GM21367 (cell line): ENCODE measurements at regions not wholly inside any gene's neighbourhood (a gene's known extent, or its start where the extent isn't known, plus 50 kb on each side); places are given as distances from the start of the nearest gene placed in this dataset.
"Not testable (repeated sequence)": the region's sequence is repeated elsewhere in the genome, so short reads cannot be mapped to it uniquely, and the experiment has no call there.

Source experiments
- ATAC-seq: cut with Tn5 transposase; IDR thresholded peaks from one replicate; pipeline ENCODE4 v1.9.1; 2021; ENCODE audit not compliant: unreplicated experiment

- ATAC-seq = no peak
Observed at GRCh38 chr1:34367954-34368353, 191.2 kb downstream of the C1orf94 start.

GRCh38 chr1:34369701-34370455 lies 193.2 kb downstream of the C1orf94 start:
- ATAC-seq = no peak

GRCh38 chr1:34370748-34371147 lies 194.0 kb downstream of the C1orf94 start:
- no peak for ATAC-seq

- not testable (repeated sequence) for ATAC-seq
Observed at GRCh38 chr1:34371179-34371578, 194.5 kb downstream of the C1orf94 start.

- no peak for ATAC-seq
Observed at GRCh38 chr1:34371829-34372532, 195.3 kb downstream of the C1orf94 start.

DNA sequence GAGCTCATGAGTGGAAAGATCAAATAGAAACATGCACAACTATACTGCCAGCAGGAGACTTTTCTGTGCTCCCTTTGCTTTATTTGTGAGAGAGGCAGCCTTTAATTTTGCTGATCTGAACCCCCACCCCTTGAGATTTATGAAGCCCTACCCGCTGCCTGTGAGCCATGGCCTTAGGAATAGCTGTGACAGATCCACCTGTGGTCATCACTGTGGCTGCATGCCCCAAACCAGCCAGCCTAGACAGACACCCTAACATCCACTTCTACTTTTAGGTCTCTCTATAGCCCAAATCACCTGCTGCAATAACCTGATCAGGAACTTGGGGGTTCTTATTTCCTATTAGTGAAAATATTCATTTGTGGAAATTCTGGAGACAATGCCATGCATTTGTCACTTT lies 196.2 kb downstream of the C1orf94 start:
- ATAC-seq = no peak

GRCh38 chr1:34373912-34374311 lies 197.2 kb downstream of the C1orf94 start:
- ATAC-seq = no peak

GRCh38 chr1:34376531-34376930 lies 199.8 kb downstream of the C1orf94 start:
- ATAC-seq = no peak

DNA sequence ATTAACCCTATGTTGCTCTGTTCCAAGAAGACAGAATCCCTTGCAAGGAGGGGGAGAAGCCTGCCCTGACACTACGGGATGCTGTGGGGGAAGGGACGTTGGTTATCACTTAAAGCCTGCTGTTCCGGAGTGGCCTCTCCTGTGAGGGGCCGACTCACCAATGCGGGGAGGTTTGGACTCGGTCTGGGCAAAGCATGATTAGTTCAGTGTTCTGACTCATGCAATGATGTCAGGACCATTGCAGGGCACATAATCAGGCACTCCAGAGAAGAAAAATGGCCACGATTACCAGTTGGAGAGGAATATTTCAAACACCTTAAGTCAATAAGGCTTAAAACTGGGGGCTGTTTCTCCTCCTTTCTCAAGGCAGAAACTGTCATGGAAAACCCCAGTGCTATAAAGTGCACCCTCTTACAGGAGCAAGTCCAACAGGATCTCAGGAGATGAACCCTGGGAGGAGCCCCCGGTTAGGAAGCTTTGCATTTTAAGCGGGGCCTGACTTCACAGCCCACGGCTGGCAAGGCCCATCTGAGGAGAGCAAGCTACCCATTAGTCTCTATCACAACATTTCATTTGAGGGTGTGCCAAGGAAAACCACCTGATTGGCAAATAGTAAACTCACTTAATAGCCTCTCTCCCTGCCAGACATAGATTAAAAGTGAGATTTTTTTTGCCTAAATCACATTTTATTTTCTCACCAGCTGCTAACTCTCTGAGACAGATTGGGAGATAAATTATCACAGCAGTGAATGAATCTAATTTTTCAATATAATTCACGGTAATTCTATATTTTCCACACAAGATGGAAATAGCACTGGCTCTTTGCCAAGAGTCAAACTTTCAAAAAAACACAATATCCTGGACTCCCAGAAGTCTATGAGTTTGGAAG lies 202.5 kb downstream of the C1orf94 start:
- ATAC-seq = no peak

DNA sequence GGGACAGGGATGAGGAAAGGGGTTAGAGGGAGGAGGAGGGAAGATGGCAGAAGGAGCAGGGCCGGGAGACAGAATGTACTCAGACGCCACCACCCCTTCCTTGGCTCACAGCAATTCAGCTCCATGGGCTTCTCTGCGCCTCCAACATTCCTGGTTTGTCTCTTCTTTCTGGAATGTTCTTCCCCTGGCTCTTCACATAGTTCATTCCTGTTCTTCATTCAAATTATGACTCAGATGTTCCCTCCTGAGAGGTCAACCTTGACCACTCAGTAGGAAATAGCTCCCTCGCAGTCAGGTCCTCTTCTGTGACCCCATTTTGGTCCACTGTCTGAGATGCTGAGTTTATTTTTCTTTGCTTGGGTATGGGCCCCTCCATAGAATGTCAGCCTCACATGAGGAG lies 203.2 kb downstream of the C1orf94 start:
- ATAC-seq = no peak

GRCh38 chr1:34380526-34381124 lies 203.9 kb downstream of the C1orf94 start:
- no peak for ATAC-seq

- no peak for ATAC-seq
Observed at GRCh38 chr1:34389974-34390373, 213.3 kb downstream of the C1orf94 start.

GRCh38 chr1:34396042-34396441 lies 219.3 kb downstream of the C1orf94 start:
- ATAC-seq = no peak

GRCh38 chr1:34398241-34398915 lies 221.7 kb downstream of the C1orf94 start:
- no peak for ATAC-seq

DNA sequence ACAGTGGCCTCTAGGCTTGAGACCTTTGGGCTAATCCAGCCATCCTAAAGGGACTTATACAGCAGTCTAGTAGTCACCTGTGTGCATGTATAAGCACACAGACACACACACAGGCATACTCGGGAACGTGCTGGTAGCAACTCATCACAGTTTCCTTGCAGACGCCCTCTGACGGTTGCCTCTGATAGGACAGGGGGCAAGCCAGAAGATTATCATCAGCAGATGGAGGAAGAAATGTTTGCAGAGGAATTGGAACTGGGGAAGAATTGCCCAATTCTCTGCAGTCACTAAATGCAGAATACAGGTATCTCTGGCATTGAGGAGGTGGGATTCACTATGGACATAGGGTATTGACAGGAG lies 222.2 kb downstream of the C1orf94 start:
- ATAC-seq = no peak

- ATAC-seq = no peak
Observed at GRCh38 chr1:34400675-34401074, 224.0 kb downstream of the C1orf94 start.

DNA sequence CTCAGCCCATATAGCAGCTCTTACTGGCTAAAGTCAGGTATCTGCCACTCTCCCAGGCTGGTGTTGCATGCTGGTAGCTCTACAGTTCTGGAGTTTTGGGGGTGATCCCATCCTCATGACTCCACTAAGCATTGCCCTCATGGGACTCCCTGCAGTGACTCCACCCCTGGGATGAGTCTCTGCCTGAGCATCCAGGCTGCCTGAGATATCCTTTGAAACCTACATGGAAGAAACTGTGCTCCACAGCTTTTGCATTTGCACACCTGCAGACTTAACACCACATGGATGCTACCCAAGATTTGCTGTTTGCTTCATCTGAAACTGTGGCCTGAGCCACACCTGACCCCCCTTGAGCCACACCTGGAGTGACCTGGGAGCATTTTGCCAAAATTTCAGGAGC lies 226.4 kb downstream of the C1orf94 start:
- ATAC-seq = no peak

GRCh38 chr1:34404804-34405203 lies 228.1 kb downstream of the C1orf94 start:
- no peak for ATAC-seq

- no peak for ATAC-seq
Observed at GRCh38 chr1:34405266-34405959, 228.7 kb downstream of the C1orf94 start.

- ATAC-seq = no peak
Observed at GRCh38 chr1:34406377-34406776, 229.7 kb downstream of the C1orf94 start.
